Cardiac muscle cell (in vitro differentiated cells and primary cell): ENCODE measurements at regions not wholly inside any gene's neighbourhood (a gene's known extent, or its start where the extent isn't known, plus 50 kb on each side); places are given as distances from the start of the nearest gene placed in this dataset.

ENCODE experiments used
- DNase-seq, 2 donors: peaks; one replicate each; pipeline versions ENCODE4 v3.0.0 to v3.0.0-alpha.2; 2010 to 2017; ENCODE audit warnings: low read depth in 1 of 2, low spot score in 1 of 2
- H3K27ac ChIP-seq: fragments of 200-600 bp; sonication (generic); 2 replicates; pipeline ENCODE4 v1.5.1; 2016
- H3K27me3 ChIP-seq: fragments of 200-600 bp; sonication (generic); 2 replicates; pipeline ENCODE4 v1.6.0; 2016; ENCODE audit warnings: control low read depth
- H3K36me3 ChIP-seq: fragments of 200-600 bp; sonication (generic); 2 replicates; pipeline ENCODE4 v1.5.1; 2016; ENCODE audit warnings: control low read depth
- H3K4me1 ChIP-seq: fragments of 200-600 bp; sonication (generic); 2 replicates; pipeline ENCODE4 v1.8.1; 2017; ENCODE audit warnings: low read depth, mild to moderate bottlenecking, mixed run types
- H3K4me3 ChIP-seq: fragments of 200-600 bp; sonication (generic); 2 replicates; pipeline ENCODE4 v1.5.1; 2016; ENCODE audit warnings: mild to moderate bottlenecking
- H3K9me3 ChIP-seq: fragments of 200-600 bp; sonication (generic); 2 replicates; pipeline ENCODE4 v1.5.1; 2017; ENCODE audit warnings: low read depth, mild to moderate bottlenecking, control low read depth
- CTCF ChIP-seq: IDR thresholded peaks from 2 replicates; pipeline ENCODE4 v1.5.1; 2012; ENCODE audit warnings: low read depth, mild to moderate bottlenecking, low read length

- no peak for DNase-seq
- H3K36me3 ChIP-seq, result no peaks in the 10 kb centered on the region
- no peak overlapping the region for H3K27ac ChIP-seq
- no peaks in the 10 kb centered on the region for H3K9me3 ChIP-seq
- H3K4me3 ChIP-seq, result no peak overlapping the region
- H3K27me3 ChIP-seq, result no peaks in the 10 kb centered on the region
- H3K4me1 ChIP-seq, result no peaks in the 10 kb centered on the region
- TF ChIP-seq CTCF, result no peak
These were observed 617.6 kb upstream of the EEF2KMT start for GRCh38 chr16:5715155-5715554.

DNA sequence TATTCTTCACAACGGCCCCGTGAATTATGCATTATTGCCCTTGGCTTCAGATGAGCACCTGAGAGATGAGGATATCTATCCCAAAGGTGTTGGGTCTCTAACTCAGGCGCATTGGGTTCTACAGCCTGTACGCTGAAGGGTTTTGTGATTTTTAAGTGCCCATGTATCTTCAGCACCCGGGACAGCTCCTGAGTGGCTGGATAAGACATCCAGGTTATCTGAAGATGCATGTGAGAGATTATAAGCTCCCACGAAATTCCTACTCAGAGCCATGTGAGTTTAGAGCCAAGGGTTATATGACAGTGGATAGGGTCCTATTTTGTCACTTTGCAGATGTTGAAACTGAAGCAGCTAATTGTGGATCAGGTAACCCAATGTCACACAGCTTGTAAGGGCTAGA is 612.3 kb upstream of the EEF2KMT start:
- Histone ChIP-seq H3K27me3 (no peaks in the 10 kb centered on the region), H3K4me3 (no peak overlapping the region), H3K36me3 (no peaks in the 10 kb centered on the region), H3K27ac (no peak overlapping the region), H3K4me1 (no peaks in the 10 kb centered on the region), H3K9me3 (no peaks in the 10 kb centered on the region)
- peak in 1 of 2 donors; percentile 76 for DNase-seq
- no peak for TF ChIP-seq CTCF

GRCh38 chr16:5706211-5706610 is 608.6 kb upstream of the EEF2KMT start:
- Histone ChIP-seq H3K36me3 (no peaks in the 10 kb centered on the region), H3K27me3 (no peaks in the 10 kb centered on the region), H3K4me1 (no peaks in the 10 kb centered on the region), H3K27ac (no peak overlapping the region), H3K9me3 (no peaks in the 10 kb centered on the region), H3K4me3 (no peak overlapping the region)
- no peak for DNase-seq
- no peak for TF ChIP-seq CTCF

DNA sequence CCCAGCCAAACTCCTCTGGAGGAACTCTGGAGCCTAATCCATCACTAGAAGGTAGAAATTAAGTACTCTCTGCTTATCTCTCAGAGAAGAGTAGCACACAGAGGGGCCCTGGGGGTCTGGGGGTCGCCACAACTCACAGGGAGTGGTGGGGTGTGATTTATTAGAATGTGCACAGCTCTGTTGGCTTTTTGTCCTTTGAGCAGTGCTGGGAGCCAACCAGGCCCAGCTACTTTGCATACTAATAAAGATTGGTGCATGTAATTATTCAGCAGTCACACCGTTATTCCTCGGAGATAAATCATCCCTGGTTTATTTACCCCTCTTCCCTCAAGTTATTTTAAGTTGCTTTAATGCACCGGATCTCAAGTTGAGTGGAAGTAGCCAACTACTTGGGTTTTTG is 606.7 kb upstream of the EEF2KMT start:
- no peak overlapping the region for H3K27ac ChIP-seq
- no peak for TF ChIP-seq CTCF
- DNase-seq, result no peak
- no peaks in the 10 kb centered on the region for H3K36me3 ChIP-seq
- no peaks in the 10 kb centered on the region for H3K4me1 ChIP-seq
- no peak overlapping the region for H3K4me3 ChIP-seq
- no peaks in the 10 kb centered on the region for H3K9me3 ChIP-seq
- no peaks in the 10 kb centered on the region for H3K27me3 ChIP-seq

DNA sequence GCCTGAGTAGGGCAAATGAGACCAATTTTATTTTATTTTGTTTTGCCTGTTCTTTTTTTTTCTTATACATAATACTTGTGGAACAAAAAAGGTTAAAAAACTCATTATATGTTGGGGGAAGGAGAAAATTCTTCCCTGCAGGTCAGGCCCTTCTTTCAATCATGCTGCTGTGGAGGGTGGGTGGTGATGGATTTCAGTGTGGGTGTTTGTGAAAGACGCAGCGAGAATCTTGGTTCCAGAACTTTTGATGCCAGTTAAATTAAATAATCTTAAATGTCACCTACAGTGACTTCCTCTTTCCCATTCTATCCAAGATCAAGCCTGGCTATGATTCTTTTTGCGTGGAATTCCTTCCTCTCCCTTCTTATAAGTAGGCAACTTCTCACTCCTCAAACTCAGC is 595.8 kb upstream of the EEF2KMT start:
- DNase-seq, result no peak
- H3K36me3 ChIP-seq, result no peaks in the 10 kb centered on the region
- TF ChIP-seq CTCF, result no peak
- no peaks in the 10 kb centered on the region for H3K4me1 ChIP-seq
- H3K27me3 ChIP-seq, result no peaks in the 10 kb centered on the region
- no peak overlapping the region for H3K4me3 ChIP-seq
- H3K27ac ChIP-seq, result no peak overlapping the region
- H3K9me3 ChIP-seq, result no peaks in the 10 kb centered on the region

- Histone ChIP-seq H3K4me3 (no peak overlapping the region), H3K27me3 (peaks cover 12% of the 10 kb centered on the region)
These were observed 584.4 kb upstream of the EEF2KMT start for GRCh38 chr16:5681966-5682365.

More at GRCh38 chr16:5681966-5682365, 584.4 kb upstream of the EEF2KMT start:
- H3K36me3 ChIP-seq, result no peaks in the 10 kb centered on the region
- no peak overlapping the region for H3K27ac ChIP-seq
- H3K4me1 ChIP-seq, result no peaks in the 10 kb centered on the region
- no peak for DNase-seq
- no peak for TF ChIP-seq CTCF
- no peaks in the 10 kb centered on the region for H3K9me3 ChIP-seq
